NCI-H2081 (cell line): ENCODE measurements at regions not wholly inside any gene's neighbourhood (a gene's known extent, or its start where the extent isn't known, plus 50 kb on each side); places are given as distances from the start of the nearest gene placed in this dataset.

Experiments
- DNase-seq, 2 experiments: peaks; one replicate each; lab custom pipeline; 2025; lab: John Stamatoyannopoulos, UW

DNA sequence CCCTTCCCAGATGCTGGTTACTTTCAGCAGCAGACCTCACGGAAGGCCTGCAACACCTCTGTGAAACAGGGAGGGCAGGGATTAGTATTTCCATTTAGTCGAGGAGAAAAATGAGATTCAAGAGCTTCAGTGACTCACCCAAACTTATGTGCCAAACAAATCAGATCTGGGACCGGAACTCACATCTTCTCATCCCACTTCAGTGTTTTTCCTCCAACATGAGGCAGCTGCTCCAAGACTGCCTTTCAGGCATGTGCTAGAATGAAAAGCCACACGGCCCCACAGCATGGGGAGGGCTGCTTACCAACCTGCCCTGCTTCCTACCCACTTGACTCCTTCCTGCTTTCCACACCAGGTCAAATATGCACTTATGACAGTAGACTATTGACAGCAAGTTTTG, 129.4 kb upstream of the SLC24A5 start:
- no peak for DNase-seq

- no peak for DNase-seq
Observed at GRCh38 chr15:47993051-47993450, 127.7 kb upstream of the SLC24A5 start.

GRCh38 chr15:47997195-47998080, 123.4 kb upstream of the SLC24A5 start:
- no peak for DNase-seq

DNA sequence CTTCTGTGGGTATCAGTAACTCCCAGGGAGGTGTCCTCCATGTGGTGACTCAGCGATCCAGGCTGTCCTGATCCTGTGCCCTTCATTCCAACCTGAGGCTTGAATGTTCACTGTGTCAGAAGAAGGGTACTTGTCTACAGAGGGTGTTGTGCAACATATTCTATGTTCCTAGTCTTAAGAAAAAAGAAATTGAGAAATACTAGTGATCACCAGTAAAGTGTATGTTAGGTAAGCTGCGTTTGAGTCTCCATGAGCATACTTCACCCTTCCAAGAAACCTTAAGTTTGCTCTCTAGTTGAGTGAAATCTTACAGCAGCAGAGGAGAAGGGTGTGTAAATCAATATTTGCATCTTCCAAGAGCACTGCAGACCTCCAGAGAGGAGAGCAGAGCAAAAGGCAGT, 122.2 kb upstream of the SLC24A5 start:
- no peak for DNase-seq

DNA sequence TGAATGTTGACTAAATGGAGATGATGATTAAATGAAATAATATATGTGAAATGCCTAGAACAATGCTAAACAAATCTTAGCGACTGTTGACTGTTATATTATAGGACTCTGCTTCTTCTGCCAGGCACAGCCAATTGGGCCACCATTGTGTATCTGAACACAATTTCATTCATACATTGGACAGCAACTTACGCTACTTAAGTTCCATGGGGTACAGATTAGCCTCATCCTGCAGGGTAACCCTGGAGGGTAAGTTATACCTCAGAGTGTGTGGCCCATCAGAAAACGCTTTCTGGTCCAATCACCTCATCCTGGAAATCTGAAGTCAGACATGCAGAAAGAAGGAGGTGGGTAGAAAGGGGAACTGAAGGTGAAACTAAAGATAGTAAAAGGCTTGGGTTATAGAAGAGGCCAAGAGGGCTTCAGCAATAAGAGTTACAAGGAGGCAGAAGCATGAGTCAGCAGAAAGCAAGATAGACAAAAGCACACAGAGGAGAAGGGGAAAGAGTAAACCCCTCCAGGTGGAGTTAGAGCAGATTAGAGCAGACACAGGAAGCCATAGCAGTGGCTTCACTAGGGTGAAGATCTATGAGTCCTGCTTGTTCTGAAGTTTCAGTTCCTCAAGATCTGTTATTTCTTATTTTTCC, 119.3 kb upstream of the SLC24A5 start:
- DNase-seq: no peak

DNA sequence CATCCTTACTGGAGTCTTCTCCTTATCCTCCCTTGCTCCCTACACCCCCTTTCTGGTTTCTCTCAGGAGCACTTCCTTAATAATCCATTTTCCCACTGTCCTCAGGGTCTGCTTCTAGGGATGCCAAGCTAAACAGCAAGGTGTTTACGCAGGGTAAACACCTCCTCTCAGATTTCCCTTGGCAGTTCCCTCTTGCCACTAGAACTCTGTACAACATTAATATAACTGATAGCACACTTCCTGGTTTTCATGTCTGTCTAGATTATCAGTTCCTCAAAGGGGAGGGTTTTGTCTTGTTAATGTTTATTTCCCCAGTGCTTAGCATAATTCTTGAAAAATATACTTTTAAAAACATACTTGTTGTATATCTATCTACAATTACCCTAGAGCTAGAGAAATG, 118.0 kb upstream of the SLC24A5 start:
- DNase-seq: peak; percentile 29 to 72

DNA sequence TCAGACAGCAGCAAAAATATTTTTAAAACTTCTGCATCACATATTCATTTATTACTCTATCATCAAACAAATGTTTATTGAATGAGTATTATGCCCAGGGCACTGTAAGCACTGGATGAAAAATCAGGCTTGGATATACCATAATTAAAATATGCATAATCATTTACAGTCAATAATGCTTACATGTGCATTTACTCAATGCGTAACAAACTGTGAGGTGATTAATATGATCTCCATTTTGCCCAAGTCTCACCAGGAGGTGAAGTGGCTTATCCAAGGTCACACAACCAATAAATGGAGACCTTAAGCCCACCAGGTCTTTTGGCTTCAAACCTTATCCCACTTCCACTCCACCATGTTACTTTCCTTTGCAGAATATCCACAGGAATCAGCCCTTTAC, 117.3 kb upstream of the SLC24A5 start:
- DNase-seq: no peak

GRCh38 chr15:48005077-48005476, 115.7 kb upstream of the SLC24A5 start:
- DNase-seq: no peak

GRCh38 chr15:48006031-48006511, 114.7 kb upstream of the SLC24A5 start:
- no peak for DNase-seq

DNA sequence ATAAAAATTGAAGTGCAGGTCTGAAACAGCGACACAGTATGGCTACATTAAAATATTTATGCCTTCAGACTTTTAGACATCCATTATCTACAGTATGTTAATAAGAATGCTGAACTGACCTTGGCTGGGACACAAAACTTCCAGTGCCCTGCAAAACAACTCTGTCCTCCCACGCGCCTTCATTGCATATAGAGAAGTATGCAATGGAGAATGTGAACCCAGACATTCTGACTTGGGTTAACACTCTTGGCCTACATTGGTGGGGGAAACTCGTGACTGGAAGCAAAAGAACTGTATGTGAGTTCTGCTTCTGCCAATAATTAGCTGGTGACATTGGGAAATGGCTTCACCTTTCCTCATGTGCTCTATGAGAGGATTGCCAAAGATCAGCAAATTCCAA, 110.5 kb upstream of the SLC24A5 start:
- DNase-seq: no peak

DNA sequence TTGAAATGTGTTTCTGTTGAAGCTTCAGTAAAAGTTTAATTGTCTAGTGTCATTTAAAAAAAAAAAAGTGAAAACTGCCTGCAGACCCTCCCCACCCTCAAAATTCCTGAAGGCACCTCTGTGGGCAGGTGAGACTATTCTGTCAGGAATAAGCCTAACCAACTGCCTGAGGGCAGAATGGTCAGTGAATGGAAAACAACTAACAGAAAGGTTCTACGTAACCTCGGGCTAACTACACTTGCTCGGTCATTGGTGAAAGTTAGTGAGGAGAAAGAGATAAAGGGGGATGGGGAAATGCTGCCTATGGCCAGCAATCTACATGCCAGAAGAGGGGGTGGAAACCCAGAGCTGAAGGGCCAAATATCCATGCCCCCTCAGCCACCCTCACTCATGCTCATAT, 108.6 kb upstream of the SLC24A5 start:
- DNase-seq: no peak

DNA sequence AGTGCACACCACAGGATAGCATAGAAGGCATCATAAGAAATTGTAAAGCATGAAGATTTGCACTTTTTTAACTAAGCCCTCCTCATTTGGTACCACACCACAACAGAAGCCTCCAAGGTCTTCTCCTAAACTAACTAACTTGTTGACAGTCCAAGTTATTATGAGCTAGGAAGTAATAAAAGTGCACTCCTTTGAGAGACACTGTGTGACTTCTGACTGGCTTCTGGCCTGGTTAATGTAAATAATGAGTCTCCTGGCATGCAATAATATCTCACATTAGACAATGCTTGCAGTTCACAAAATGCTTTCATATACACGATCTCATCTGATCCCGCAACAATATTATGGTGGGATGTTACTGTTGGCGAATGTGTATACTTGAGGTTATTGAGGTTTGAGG, 103.9 kb upstream of the SLC24A5 start:
- no peak for DNase-seq

DNA sequence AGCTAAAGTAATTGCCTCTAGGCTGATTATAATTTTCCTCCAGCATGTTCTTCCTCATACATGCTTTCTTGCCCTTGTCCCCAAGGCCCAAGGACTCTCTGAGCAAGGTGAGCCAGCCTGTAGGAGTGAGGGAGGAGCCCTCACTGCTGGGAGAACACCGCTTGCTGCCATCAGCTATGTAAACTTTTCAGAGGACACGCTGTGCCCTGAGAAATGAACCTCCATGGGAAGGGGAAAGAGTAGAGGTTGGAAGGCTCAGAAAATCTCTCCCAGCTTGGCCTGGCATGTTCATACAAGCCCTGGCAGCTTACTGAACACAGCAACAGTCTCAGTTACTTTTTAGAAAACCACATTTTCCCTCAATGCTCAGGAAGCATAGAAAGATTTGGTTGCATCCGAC, 103.0 kb upstream of the SLC24A5 start:
- no peak for DNase-seq

DNA sequence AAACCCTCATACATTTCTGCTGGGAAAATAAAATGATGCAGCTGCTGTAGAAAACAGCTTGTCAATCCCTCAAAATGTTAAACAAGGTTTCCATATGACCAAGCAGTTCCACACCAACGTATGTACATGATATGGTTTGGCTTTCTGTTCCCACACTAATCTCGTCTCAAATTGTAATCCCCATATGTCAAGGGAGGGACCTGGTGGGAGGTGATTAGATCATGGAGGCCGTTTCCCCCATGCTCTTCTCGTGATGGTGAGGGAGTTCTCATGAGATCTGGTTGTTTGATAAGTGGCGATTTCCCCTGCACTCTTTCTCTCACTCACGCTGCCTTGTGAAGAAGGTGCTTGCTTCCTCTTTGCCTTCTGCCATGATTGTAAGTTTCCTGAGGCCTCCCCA, 100.6 kb upstream of the SLC24A5 start:
- no peak for DNase-seq

DNA sequence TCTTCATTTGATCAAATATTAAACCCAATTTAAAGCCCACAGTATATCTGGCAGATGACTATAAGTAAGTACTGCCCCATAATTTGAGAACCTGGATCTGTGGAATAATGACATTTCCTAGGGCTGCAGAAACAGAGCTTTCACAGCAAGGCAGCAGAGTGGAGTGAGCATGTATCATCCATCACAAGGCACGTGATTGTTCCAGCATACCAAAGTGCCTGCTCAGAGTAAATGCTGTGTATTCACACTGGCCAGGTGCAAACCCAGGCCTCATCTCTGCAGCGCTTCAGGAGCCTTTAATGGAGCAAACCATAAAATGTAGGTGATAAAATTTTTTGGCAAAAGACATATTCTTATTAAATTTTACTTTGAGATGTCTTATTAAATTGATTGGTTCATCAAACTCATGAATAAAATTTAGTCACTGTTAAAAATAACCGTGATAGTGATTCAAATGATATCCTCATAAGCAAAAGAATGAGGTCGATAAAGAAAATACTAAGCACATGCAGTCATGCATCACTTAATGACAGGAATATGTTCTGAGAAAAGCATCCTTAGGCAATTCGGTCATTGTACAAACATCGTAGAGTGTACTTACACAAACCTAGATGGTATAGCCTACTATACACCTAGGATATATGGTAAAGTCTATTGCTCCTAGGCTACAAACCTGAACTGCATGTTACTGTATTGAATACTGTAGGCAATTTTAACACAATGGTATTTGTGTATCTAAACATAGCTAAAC, 99.3 kb upstream of the SLC24A5 start:
- DNase-seq: peak; percentile 70 to 90

- no peak for DNase-seq
Observed at GRCh38 chr15:48025118-48025517, 95.7 kb upstream of the SLC24A5 start.

GRCh38 chr15:48028712-48029111, 92.1 kb upstream of the SLC24A5 start:
- no peak for DNase-seq

- no peak for DNase-seq
Observed at GRCh38 chr15:48029642-48030041, 91.1 kb upstream of the SLC24A5 start.

DNA sequence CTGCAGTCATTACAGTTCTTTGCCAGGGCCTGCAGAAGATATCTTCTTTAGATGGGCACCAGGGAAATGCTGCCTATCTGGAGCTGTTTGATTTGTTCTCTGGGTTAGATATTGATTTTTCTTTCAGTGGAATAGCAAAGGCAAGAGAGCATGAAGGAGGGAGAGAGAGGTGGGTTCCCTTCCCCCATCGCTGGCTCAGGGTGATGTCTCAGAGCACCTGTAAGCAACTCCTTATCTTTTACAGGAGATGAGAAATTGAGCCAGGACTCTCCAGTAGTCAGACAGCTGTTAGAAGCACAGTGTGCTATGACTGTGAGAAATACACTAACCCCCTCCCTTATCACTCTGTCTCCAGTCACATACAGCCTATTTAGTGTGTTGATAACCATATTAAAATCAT, 89.3 kb upstream of the SLC24A5 start:
- DNase-seq: no peak

DNA sequence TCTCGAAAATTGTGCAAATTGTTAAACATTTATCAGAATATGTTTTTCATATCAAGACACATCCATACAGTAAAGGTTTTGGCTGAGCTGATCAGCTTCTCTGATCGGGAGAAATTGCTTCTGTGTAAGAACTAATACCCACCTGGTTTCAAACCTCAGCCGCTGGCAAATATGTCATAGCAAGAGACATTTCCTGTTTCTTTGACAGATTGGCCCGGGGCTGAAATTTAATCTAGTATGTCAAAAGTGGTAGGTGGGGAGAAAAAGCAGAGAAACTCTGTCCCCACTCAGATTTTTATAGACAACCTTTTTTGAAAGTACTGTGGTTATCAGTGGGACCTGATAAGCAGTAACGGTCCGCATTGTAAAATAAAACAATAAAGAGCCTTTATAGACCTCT, 88.8 kb upstream of the SLC24A5 start:
- no peak for DNase-seq

DNA sequence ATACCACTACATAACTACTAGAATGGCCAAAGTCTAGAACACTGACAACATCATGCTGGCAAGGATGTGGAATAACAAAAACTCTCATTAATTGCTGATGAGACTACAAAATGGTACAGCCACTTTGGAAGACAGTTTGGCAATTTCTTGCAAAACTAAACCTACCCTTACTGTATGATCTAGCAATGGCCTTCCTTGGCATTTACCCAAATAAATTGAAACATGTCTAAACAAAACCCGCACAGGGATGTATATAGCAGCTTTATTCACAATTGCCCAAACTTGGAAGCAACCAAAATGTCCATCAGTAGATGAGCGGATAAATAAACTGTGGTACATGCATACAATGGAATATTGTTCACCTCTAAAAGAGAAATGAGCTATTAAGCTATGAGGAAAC, 87.9 kb upstream of the SLC24A5 start:
- DNase-seq: no peak

- no peak for DNase-seq
Observed at GRCh38 chr15:48038221-48038620, 82.6 kb upstream of the SLC24A5 start.
